Keratinocyte (primary cell): ENCODE measurements at regions not wholly inside any gene's neighbourhood (a gene's known extent, or its start where the extent isn't known, plus 50 kb on each side); places are given as distances from the start of the nearest gene placed in this dataset.

ENCODE experiments used
- DNase-seq: peaks from one replicate; pipeline ENCODE4 v3.0.0-alpha.2; 2011; ENCODE audit warnings: low read depth, missing footprints, low spot score
- FAIRE-seq: peaks from 2 replicates; lab custom pipeline; 2011; peaks lifted over from hg19 to GRCh38; lab: Jason Lieb, UNC
- H2AFZ ChIP-seq: 2 replicates; pipeline ENCODE4 v1.6.0; 2012; ENCODE audit warnings: low read length, control low read depth, inconsistent platforms; ENCODE audit not compliant: control insufficient read depth
- H3K27ac ChIP-seq: 2 replicates; pipeline ENCODE4 v1.5.1; 2011; ENCODE audit warnings: low read length; ENCODE audit not compliant: control insufficient read depth, insufficient read depth
- H3K27me3 ChIP-seq: 3 replicates; pipeline ENCODE4 v1.6.0; 2011; ENCODE audit warnings: low read length; ENCODE audit not compliant: control insufficient read depth, insufficient read depth; ENCODE audit errors: extremely low read depth
- H3K36me3 ChIP-seq, 2 experiments: 2 replicates in 1 of 2; 3 replicates in 1 of 2; pipeline ENCODE4 v1.5.1; 2011; ENCODE audit warnings: low read length in 2 of 2, mild to moderate bottlenecking in 1 of 2; ENCODE audit not compliant: control insufficient read depth in 2 of 2, insufficient read depth in 2 of 2; ENCODE audit errors: extremely low read depth in 1 of 2
- H3K4me1 ChIP-seq: 3 replicates; pipeline ENCODE4 v1.5.1; 2011; ENCODE audit warnings: low read length; ENCODE audit not compliant: control insufficient read depth, insufficient read depth; ENCODE audit errors: extremely low read depth
- H3K4me2 ChIP-seq: 3 replicates; pipeline ENCODE4 v1.6.0; 2011; ENCODE audit warnings: low read depth, low read length; ENCODE audit not compliant: control insufficient read depth, insufficient read depth; ENCODE audit errors: extremely low read depth
- H3K4me3 ChIP-seq, 3 experiments: fragments of 200-600 bp in 1 of 3; sonication (generic) in 1 of 3; 2 replicates in 2 of 3; 3 replicates in 1 of 3; pipeline ENCODE4 v1.5.1; 2011 to 2016; ENCODE audit warnings: low read length in 3 of 3, mild to moderate bottlenecking in 3 of 3, control low read depth in 2 of 3, inconsistent platforms in 1 of 3, low read depth in 1 of 3, mixed read lengths in 1 of 3, mixed run types in 1 of 3, moderate library complexity in 1 of 3; ENCODE audit not compliant: control insufficient read depth in 2 of 3, insufficient read depth in 2 of 3; ENCODE audit errors: extremely low read depth in 1 of 3
- H3K79me2 ChIP-seq: 2 replicates; pipeline ENCODE4 v1.6.0; 2012; ENCODE audit warnings: low read length; ENCODE audit not compliant: control insufficient read depth, insufficient read depth
- H3K9ac ChIP-seq: 3 replicates; pipeline ENCODE4 v1.6.0; 2011; ENCODE audit warnings: low read length; ENCODE audit not compliant: control insufficient read depth, insufficient read depth; ENCODE audit errors: extremely low read depth
- H3K9me1 ChIP-seq: 3 replicates; pipeline ENCODE4 v1.6.0; 2011; ENCODE audit warnings: low read length; ENCODE audit not compliant: control insufficient read depth, insufficient read depth; ENCODE audit errors: extremely low read depth
- H3K9me3 ChIP-seq: 2 replicates; pipeline ENCODE4 v1.5.1; 2012; ENCODE audit warnings: low read depth, low read length; ENCODE audit not compliant: control insufficient read depth
- H4K20me1 ChIP-seq: 3 replicates; pipeline ENCODE4 v1.6.0; 2011; ENCODE audit warnings: low read length; ENCODE audit not compliant: control insufficient read depth, insufficient read depth; ENCODE audit errors: extremely low read depth
- CTCF ChIP-seq, 3 experiments: IDR thresholded peaks in 1 of 3; conservative IDR thresholded peaks in 1 of 3; optimal IDR thresholded peaks in 1 of 3; 2 replicates in 2 of 3; 3 replicates in 1 of 3; pipeline versions ENCODE3 to v1.5.1; 2011; ENCODE audit warnings: low read length in 3 of 3, mild to moderate bottlenecking in 3 of 3, moderate library complexity in 2 of 3, control low read depth in 1 of 3, inconsistent platforms in 1 of 3; ENCODE audit not compliant: insufficient read depth in 2 of 3; ENCODE audit errors: extremely low read depth in 1 of 3
- EZH2 ChIP-seq: IDR thresholded peaks from one replicate; pipeline ENCODE4 v1.6.1; 2012; ENCODE audit warnings: inconsistent platforms, mild to moderate bottlenecking, low read length, moderate library complexity
- dilution Hi-C: fragments of 300-500 bp; cut with MboI; formaldehyde crosslinking; loops from one replicate; pipeline ENCODE4 v1.7.0; 2020; ENCODE audit warnings: low sequenced_read_pairs; ENCODE audit not compliant: extremely low pct_ligation_motif_present

- Histone ChIP-seq H3K4me2 (no peak overlapping the region), H4K20me1 (no peaks in the 10 kb centered on the region), H2AFZ (no peak overlapping the region), H3K9me3 (no peaks in the 10 kb centered on the region), H3K27me3 (no peaks in the 10 kb centered on the region), H3K9me1 (no peaks in the 10 kb centered on the region), H3K79me2 (no peaks in the 10 kb centered on the region), H3K27ac (no peak overlapping the region), H3K9ac (no peak overlapping the region), H3K4me3 (no peak overlapping the region), H3K4me1 (no peaks in the 10 kb centered on the region), H3K36me3 (no peaks in the 10 kb centered on the region)
- TF ChIP-seq CTCF (optimal IDR thresholded peaks at IDR 0.05 in 1 of 3, IDR thresholded peaks at IDR 0.05 in 1 of 3, conservative IDR thresholded peaks at IDR 0.05 in 1 of 3; ENCODE audit: extremely low read depth in 1 of 3, insufficient read depth in 2 of 3, low read length in 3 of 3) (no peak), EZH2 (no peak)
- no peak for FAIRE-seq
- no peak for DNase-seq
- dilution Hi-C loops = no loop called here
Observed at GRCh38 chr2:59680863-59681262, 872.6 kb downstream of the BCL11A start.

GRCh38 chr2:59677158-59677557 lies 876.3 kb downstream of the BCL11A start:
- H3K9ac ChIP-seq = no peak overlapping the region
- dilution Hi-C loops = no loop called here
- H4K20me1 ChIP-seq = no peaks in the 10 kb centered on the region
- H3K79me2 ChIP-seq = no peaks in the 10 kb centered on the region
- no peak overlapping the region for H3K27ac ChIP-seq
- no peak for DNase-seq
- H2AFZ ChIP-seq = no peak overlapping the region
- H3K4me2 ChIP-seq = no peak overlapping the region
- H3K4me1 ChIP-seq = no peaks in the 10 kb centered on the region
- FAIRE-seq = no peak
- H3K36me3 ChIP-seq = no peaks in the 10 kb centered on the region
- TF ChIP-seq CTCF (optimal IDR thresholded peaks at IDR 0.05 in 1 of 3, IDR thresholded peaks at IDR 0.05 in 1 of 3, conservative IDR thresholded peaks at IDR 0.05 in 1 of 3; ENCODE audit: extremely low read depth in 1 of 3, insufficient read depth in 2 of 3, low read length in 3 of 3) (no peak), EZH2 (no peak)
- H3K9me1 ChIP-seq = no peaks in the 10 kb centered on the region
- no peaks in the 10 kb centered on the region for H3K9me3 ChIP-seq
- H3K4me3 ChIP-seq = no peak overlapping the region
- no peaks in the 10 kb centered on the region for H3K27me3 ChIP-seq
